BLaER1 (cell line): ENCODE measurements at regions not wholly inside any gene's neighbourhood (a gene's known extent, or its start where the extent isn't known, plus 50 kb on each side); places are given as distances from the start of the nearest gene placed in this dataset.
"Not testable (repeated sequence)": the region's sequence is repeated elsewhere in the genome, so short reads cannot be mapped to it uniquely, and the experiment has no call there.

Experiments used
- H3K27ac ChIP-seq: shearing (Covaris generic); formaldehyde crosslinking; 2 replicates; pipeline ENCODE4 v1.8.1; 2022
- H3K27me3 ChIP-seq: shearing (Covaris generic); formaldehyde crosslinking; 2 replicates; pipeline ENCODE4 v1.8.1; 2022
- H3K36me3 ChIP-seq: shearing (Covaris generic); formaldehyde crosslinking; 2 replicates; pipeline ENCODE4 v1.8.1; 2022
- H3K4me1 ChIP-seq: shearing (Covaris generic); formaldehyde crosslinking; 2 replicates; pipeline ENCODE4 v1.8.1; 2022
- H3K4me2 ChIP-seq: shearing (Covaris generic); formaldehyde crosslinking; 2 replicates; pipeline ENCODE4 v1.8.1; 2022
- H3K4me3 ChIP-seq: shearing (Covaris generic); formaldehyde crosslinking; 2 replicates; pipeline ENCODE4 v1.8.1; 2022
- H3K9ac ChIP-seq: shearing (Covaris generic); formaldehyde crosslinking; 2 replicates; pipeline ENCODE4 v1.8.1; 2022
- H3K9me3 ChIP-seq: shearing (Covaris generic); formaldehyde crosslinking; 2 replicates; pipeline ENCODE4 v1.8.1; 2022
- H4K20me1 ChIP-seq: shearing (Covaris generic); formaldehyde crosslinking; 2 replicates; pipeline ENCODE4 v1.8.1; 2022
- Cebpa-rat ChIP-seq: shearing (Covaris generic); IDR thresholded peaks from 2 replicates; pipeline ENCODE4 v1.8.1; 2022

GRCh38 chr9:90219548-90220118, 423.0 kb downstream of the DIRAS2 start:
- Histone ChIP-seq H3K9me3 (peaks cover 9% of the 10 kb centered on the region), H4K20me1 (no peaks in the 10 kb centered on the region), H3K27ac (no peak overlapping the region), H3K4me1 (no peaks in the 10 kb centered on the region), H3K4me2 (no peak overlapping the region), H3K4me3 (no peak overlapping the region), H3K9ac (no peak overlapping the region), H3K27me3 (no peaks in the 10 kb centered on the region), H3K36me3 (no peaks in the 10 kb centered on the region)
- no peak for TF ChIP-seq Cebpa-rat

GRCh38 chr9:90221899-90222298, 420.7 kb downstream of the DIRAS2 start:
- H4K20me1 ChIP-seq, H3K4me3 ChIP-seq, H3K27me3 ChIP-seq: not testable (repeated sequence)

GRCh38 chr9:90226839-90227338, 415.7 kb downstream of the DIRAS2 start:
- H3K4me2 ChIP-seq, H3K36me3 ChIP-seq, H3K9ac ChIP-seq, H4K20me1 ChIP-seq, H3K9me3 ChIP-seq, H3K4me3 ChIP-seq, H3K4me1 ChIP-seq, H3K27ac ChIP-seq, H3K27me3 ChIP-seq: not testable (repeated sequence)

More at GRCh38 chr9:90221899-90222298, 420.7 kb downstream of the DIRAS2 start:
- H3K9ac ChIP-seq, H3K9me3 ChIP-seq, H3K4me1 ChIP-seq, H3K36me3 ChIP-seq, H3K4me2 ChIP-seq, H3K27ac ChIP-seq: not testable (repeated sequence)

- H3K4me2 ChIP-seq, H3K27ac ChIP-seq, H3K4me1 ChIP-seq, H4K20me1 ChIP-seq, H3K4me3 ChIP-seq, H3K9ac ChIP-seq, H3K27me3 ChIP-seq, H3K36me3 ChIP-seq, H3K9me3 ChIP-seq: not testable (repeated sequence)
Measured at GRCh38 chr9:90233081-90233480, 409.5 kb downstream of the DIRAS2 start.

- Histone ChIP-seq H3K4me1 (no peaks in the 10 kb centered on the region), H3K27me3 (no peaks in the 10 kb centered on the region), H3K4me3 (no peak overlapping the region), H3K27ac (no peak overlapping the region), H3K9me3 (no peaks in the 10 kb centered on the region), H3K36me3 (no peaks in the 10 kb centered on the region), H3K4me2 (no peak overlapping the region), H4K20me1 (no peaks in the 10 kb centered on the region), H3K9ac (no peak overlapping the region)
- TF ChIP-seq Cebpa-rat = no peak
Measured at GRCh38 chr9:90240541-90240940, 402.1 kb downstream of the DIRAS2 start.

- Histone ChIP-seq H3K9me3 (no peaks in the 10 kb centered on the region), H4K20me1 (no peaks in the 10 kb centered on the region), H3K9ac (no peak overlapping the region), H3K4me2 (no peak overlapping the region), H3K4me1 (no peaks in the 10 kb centered on the region), H3K27ac (no peak overlapping the region), H3K27me3 (no peaks in the 10 kb centered on the region), H3K4me3 (no peak overlapping the region), H3K36me3 (no peaks in the 10 kb centered on the region)
- no peak for TF ChIP-seq Cebpa-rat
Measured at GRCh38 chr9:90245661-90246060, 397.0 kb downstream of the DIRAS2 start.

- Histone ChIP-seq H3K36me3 (no peaks in the 10 kb centered on the region), H3K4me3 (no peak overlapping the region), H3K4me1 (no peaks in the 10 kb centered on the region), H4K20me1 (no peaks in the 10 kb centered on the region), H3K4me2 (no peak overlapping the region), H3K27ac (no peak overlapping the region), H3K9ac (no peak overlapping the region), H3K27me3 (no peaks in the 10 kb centered on the region), H3K9me3 (peaks cover 8% of the 10 kb centered on the region)
- TF ChIP-seq Cebpa-rat = no peak
Measured at GRCh38 chr9:90249094-90249493, 393.5 kb downstream of the DIRAS2 start.

- no peaks in the 10 kb centered on the region for H3K4me1 ChIP-seq
- no peak overlapping the region for H3K9ac ChIP-seq
- H3K4me3 ChIP-seq = no peak overlapping the region
- no peak overlapping the region for H3K4me2 ChIP-seq
- no peak for TF ChIP-seq Cebpa-rat
- H3K36me3 ChIP-seq = no peaks in the 10 kb centered on the region
- no peaks in the 10 kb centered on the region for H4K20me1 ChIP-seq
- peaks cover 8% of the 10 kb centered on the region for H3K9me3 ChIP-seq
- H3K27ac ChIP-seq = no peak overlapping the region
- H3K27me3 ChIP-seq = no peaks in the 10 kb centered on the region
Measured at GRCh38 chr9:90251316-90251715, 391.3 kb downstream of the DIRAS2 start.

- Histone ChIP-seq H3K4me2 (no peak overlapping the region), H3K9ac (no peak overlapping the region), H3K36me3 (no peaks in the 10 kb centered on the region), H3K4me3 (no peak overlapping the region), H3K27me3 (no peaks in the 10 kb centered on the region), H3K9me3 (peaks cover 10% of the 10 kb centered on the region), H4K20me1 (no peaks in the 10 kb centered on the region), H3K4me1 (no peaks in the 10 kb centered on the region), H3K27ac (no peak overlapping the region)
- TF ChIP-seq Cebpa-rat = no peak
Measured at GRCh38 chr9:90256345-90256744, 386.3 kb downstream of the DIRAS2 start.

GRCh38 chr9:90259311-90260246, 383.0 kb downstream of the DIRAS2 start:
- Histone ChIP-seq H3K27me3 (no peaks in the 10 kb centered on the region), H3K9ac (no peak overlapping the region), H3K4me1 (no peaks in the 10 kb centered on the region), H3K9me3 (peaks cover 9% of the 10 kb centered on the region), H3K4me3 (no peak overlapping the region), H3K27ac (no peak overlapping the region), H3K36me3 (no peaks in the 10 kb centered on the region), H4K20me1 (no peaks in the 10 kb centered on the region), H3K4me2 (no peak overlapping the region)
- no peak for TF ChIP-seq Cebpa-rat
